ENCODE measurements at regions not wholly inside any gene's neighbourhood (a gene's known extent, or its start where the extent isn't known, plus 50 kb on each side); places are given as distances from the start of the nearest gene placed in this dataset.

DNA sequence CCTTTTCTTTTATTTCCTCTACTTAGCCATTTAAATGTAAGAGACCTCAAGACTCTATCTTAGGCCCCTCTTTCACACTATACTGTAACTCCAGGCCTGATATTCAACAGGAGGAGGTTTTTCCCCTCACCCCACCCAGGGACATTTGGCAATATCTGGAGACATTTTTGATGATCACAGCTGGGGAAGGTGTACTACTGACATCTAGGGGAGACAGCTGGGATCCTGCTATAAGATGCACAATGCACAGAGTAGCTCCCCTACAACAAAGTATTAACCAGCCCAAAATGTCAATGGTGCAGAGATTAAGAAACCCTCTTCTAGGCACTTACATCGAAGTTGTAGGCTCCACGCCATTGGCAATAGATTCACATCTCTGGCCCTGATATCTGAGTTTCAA is 517.5 kb upstream of the UBE2E2 start:
- no peak overlapping the region for H2AFZ ChIP-seq
- TF ChIP-seq, protein P1, sequence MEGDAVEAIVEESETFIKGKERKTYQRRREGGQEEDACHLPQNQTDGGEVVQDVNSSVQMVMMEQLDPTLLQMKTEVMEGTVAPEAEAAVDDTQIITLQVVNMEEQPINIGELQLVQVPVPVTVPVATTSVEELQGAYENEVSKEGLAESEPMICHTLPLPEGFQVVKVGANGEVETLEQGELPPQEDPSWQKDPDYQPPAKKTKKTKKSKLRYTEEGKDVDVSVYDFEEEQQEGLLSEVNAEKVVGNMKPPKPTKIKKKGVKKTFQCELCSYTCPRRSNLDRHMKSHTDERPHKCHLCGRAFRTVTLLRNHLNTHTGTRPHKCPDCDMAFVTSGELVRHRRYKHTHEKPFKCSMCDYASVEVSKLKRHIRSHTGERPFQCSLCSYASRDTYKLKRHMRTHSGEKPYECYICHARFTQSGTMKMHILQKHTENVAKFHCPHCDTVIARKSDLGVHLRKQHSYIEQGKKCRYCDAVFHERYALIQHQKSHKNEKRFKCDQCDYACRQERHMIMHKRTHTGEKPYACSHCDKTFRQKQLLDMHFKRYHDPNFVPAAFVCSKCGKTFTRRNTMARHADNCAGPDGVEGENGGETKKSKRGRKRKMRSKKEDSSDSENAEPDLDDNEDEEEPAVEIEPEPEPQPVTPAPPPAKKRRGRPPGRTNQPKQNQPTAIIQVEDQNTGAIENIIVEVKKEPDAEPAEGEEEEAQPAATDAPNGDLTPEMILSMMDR (IDR thresholded peaks at IDR 0.05), result no peak
- no peaks in the 10 kb centered on the region for H3K4me1 ChIP-seq

DNA sequence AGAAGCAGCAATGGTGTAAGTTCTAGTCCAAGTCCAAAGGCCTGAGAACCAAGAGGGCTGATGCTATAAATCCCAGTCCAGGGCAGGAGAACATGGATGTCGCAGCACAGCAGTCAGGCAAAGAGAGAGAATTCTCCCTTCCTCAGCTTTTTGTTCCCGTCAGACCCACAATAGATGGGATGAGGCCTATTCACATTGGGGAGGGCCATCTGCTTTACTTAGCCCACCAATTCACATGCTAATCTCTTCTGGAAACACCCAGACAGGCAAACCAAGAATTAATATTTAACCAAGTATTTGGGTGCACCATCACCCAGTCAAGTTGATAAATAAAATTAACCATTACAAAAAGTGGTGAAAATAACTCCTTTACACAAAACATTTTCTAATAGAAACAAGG is 511.7 kb upstream of the UBE2E2 start:
- Histone ChIP-seq H3K9me3 (ENCODE audit: control insufficient read depth, low read length) (no peaks in the 10 kb centered on the region), H2AFZ (no peak overlapping the region), H3K9ac (no peak overlapping the region), H3K79me2 (no peaks in the 10 kb centered on the region), H3K4me2 (ENCODE audit: low read length) (no peak overlapping the region), H3K27ac (no peak overlapping the region), H3K4me3 (ENCODE audit: low read depth, low read length) (no peak overlapping the region), H3K36me3 (ENCODE audit: control insufficient read depth, insufficient read depth, low read length) (no peaks in the 10 kb centered on the region), H3K4me1 (no peaks in the 10 kb centered on the region), H3K27me3 (ENCODE audit: control insufficient read depth, insufficient read depth, low read length) (no peaks in the 10 kb centered on the region)
- TF ChIP-seq, protein P1 (IDR thresholded peaks at IDR 0.05), result no peak

More for the DNA sequence above, 517.5 kb upstream of the UBE2E2 start:
- Histone ChIP-seq H3K9me3 (ENCODE audit: control insufficient read depth, low read length) (no peaks in the 10 kb centered on the region), H3K27ac (no peak overlapping the region), H3K36me3 (ENCODE audit: control insufficient read depth, insufficient read depth, low read length) (no peaks in the 10 kb centered on the region), H3K9ac (no peak overlapping the region), H3K27me3 (ENCODE audit: control insufficient read depth, insufficient read depth, low read length) (no peaks in the 10 kb centered on the region), H3K4me3 (ENCODE audit: low read depth, low read length) (no peak overlapping the region), H3K79me2 (no peaks in the 10 kb centered on the region), H3K4me2 (ENCODE audit: low read length) (no peak overlapping the region)

DNA sequence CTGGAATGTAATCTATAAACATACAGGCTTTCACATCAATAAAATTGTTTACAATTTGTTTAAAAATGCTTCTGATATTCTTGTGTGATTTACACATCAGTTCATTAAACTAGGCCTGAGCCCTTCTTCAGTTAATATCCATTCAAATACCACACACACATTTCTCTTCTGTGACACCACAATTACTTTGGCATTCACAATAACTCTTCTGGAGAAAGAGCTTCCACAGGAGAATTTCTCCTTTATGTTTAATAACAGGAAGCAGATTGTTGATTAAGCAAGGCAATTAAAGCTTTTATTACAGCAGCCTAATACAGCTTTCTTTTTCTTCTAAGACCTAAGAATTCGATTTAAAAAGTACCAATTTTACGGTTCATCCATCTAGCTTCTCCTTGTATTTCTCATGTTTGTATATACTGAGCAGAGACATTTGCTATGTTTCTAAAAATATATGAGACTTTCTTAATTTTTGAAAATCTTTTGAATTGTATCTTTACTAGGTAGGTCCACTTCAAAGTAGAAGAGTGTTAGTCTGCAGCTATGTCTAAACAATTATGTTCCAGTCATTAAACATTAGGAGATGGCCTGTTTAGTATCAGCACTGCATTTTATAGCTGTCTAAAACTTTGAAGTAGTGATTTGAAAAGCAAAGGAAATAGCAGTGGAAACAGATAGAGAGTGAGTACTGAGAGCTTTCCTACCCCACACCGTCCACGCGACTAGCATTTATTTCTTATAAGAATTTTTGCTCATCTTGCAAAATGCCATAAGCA is 511.1 kb upstream of the UBE2E2 start:
- no peak overlapping the region for H3K9ac ChIP-seq
- H3K27me3 ChIP-seq (ENCODE audit: control insufficient read depth, insufficient read depth, low read length), result no peaks in the 10 kb centered on the region
- no peak overlapping the region for H3K4me3 ChIP-seq (ENCODE audit: low read depth, low read length)
- TF ChIP-seq, protein P1 (IDR thresholded peaks at IDR 0.05), result no peak
- H3K9me3 ChIP-seq (ENCODE audit: control insufficient read depth, low read length), result no peaks in the 10 kb centered on the region
- H3K4me1 ChIP-seq, result no peaks in the 10 kb centered on the region
- H3K79me2 ChIP-seq, result no peaks in the 10 kb centered on the region
- no peaks in the 10 kb centered on the region for H3K36me3 ChIP-seq (ENCODE audit: control insufficient read depth, insufficient read depth, low read length)
- no peak overlapping the region for H3K27ac ChIP-seq
- no peak overlapping the region for H3K4me2 ChIP-seq (ENCODE audit: low read length)
- no peak overlapping the region for H2AFZ ChIP-seq

DNA sequence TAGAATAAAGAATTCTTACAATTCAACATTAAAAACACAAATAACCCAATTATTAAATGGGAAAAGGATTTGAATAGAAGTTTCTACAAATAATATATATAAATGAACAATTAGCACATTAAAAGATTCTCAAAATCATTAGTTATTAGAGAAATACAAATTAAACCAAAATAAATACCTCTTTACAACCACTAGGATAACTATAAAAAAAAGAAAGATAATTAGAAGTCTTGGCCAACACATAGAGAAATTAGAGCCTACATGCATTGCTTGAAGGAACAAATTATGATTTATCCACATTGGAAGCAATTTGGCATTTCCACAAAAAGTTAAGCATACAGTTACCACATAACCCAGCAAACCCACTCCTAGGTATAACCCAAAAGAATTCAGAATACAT is 502.3 kb upstream of the UBE2E2 start:
- H3K4me3 ChIP-seq (ENCODE audit: low read depth, low read length), result no peak overlapping the region
- H3K27me3 ChIP-seq (ENCODE audit: control insufficient read depth, insufficient read depth, low read length), result no peaks in the 10 kb centered on the region
- H3K79me2 ChIP-seq, result no peaks in the 10 kb centered on the region
- H3K9ac ChIP-seq, result no peak overlapping the region
- no peak overlapping the region for H3K27ac ChIP-seq
- no peaks in the 10 kb centered on the region for H3K4me1 ChIP-seq
- H3K36me3 ChIP-seq (ENCODE audit: control insufficient read depth, insufficient read depth, low read length), result no peaks in the 10 kb centered on the region
- H3K4me2 ChIP-seq (ENCODE audit: low read length), result no peak overlapping the region
- H2AFZ ChIP-seq, result no peak overlapping the region
- TF ChIP-seq, protein P1 (IDR thresholded peaks at IDR 0.05), result no peak
- no peaks in the 10 kb centered on the region for H3K9me3 ChIP-seq (ENCODE audit: control insufficient read depth, low read length)

DNA sequence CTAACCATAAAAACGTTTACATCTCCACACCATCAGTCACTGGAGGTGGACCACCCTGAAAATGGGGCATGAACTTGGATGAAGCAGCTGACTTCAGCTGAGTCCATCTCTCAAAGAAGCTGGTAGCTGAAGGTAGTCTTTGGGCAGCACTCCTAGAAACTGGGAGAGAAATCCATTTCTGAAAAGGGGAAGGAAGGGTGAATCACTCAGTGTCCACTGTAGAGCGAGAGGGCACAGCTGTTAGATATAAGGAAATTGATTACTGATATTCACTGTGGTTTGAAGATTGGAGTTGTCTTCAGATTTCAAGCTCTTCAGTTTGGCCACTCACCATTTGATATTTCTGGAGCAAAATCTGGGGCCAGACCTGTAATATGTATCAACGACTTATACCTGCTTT is 499.0 kb upstream of the UBE2E2 start:
- Histone ChIP-seq H3K9me3 (ENCODE audit: control insufficient read depth, low read length) (no peaks in the 10 kb centered on the region), H3K9ac (no peak overlapping the region), H2AFZ (no peak overlapping the region), H3K4me2 (ENCODE audit: low read length) (no peak overlapping the region), H3K36me3 (ENCODE audit: control insufficient read depth, insufficient read depth, low read length) (no peaks in the 10 kb centered on the region), H3K27me3 (ENCODE audit: control insufficient read depth, insufficient read depth, low read length) (no peaks in the 10 kb centered on the region), H3K27ac (no peak overlapping the region), H3K4me1 (no peaks in the 10 kb centered on the region), H3K79me2 (no peaks in the 10 kb centered on the region), H3K4me3 (ENCODE audit: low read depth, low read length) (no peak overlapping the region)
- TF ChIP-seq, protein P1 (IDR thresholded peaks at IDR 0.05), result no peak

All from parathyroid adenoma (tissue), 2 donors.